NCI-H510A (cell line): ENCODE measurements at regions not wholly inside any gene's neighbourhood (a gene's known extent, or its start where the extent isn't known, plus 50 kb on each side); places are given as distances from the start of the nearest gene placed in this dataset.

Experiments used
- DNase-seq: peaks from one replicate; lab custom pipeline; 2025; lab: John Stamatoyannopoulos, UW

- DNase-seq: no peak
These were observed 274.1 kb downstream of the CLIC5 start for GRCh38 chr6:45741437-45742171.

GRCh38 chr6:45739058-45739457 lies 276.6 kb downstream of the CLIC5 start:
- no peak for DNase-seq

- no peak for DNase-seq
These were observed 277.6 kb downstream of the CLIC5 start for GRCh38 chr6:45738057-45738455.

- no peak for DNase-seq
These were observed 278.2 kb downstream of the CLIC5 start for GRCh38 chr6:45737331-45738056.

- DNase-seq: no peak
These were observed 279.5 kb downstream of the CLIC5 start for GRCh38 chr6:45736134-45736533.

GRCh38 chr6:45732731-45733130 lies 282.9 kb downstream of the CLIC5 start:
- DNase-seq: no peak

- no peak for DNase-seq
These were observed 285.4 kb downstream of the CLIC5 start for GRCh38 chr6:45730232-45730631.

- DNase-seq: no peak
These were observed 287.0 kb downstream of the CLIC5 start for GRCh38 chr6:45728674-45729073.

GRCh38 chr6:45727819-45728449 lies 287.7 kb downstream of the CLIC5 start:
- DNase-seq: peak; percentile 33

GRCh38 chr6:45727228-45727627 lies 288.4 kb downstream of the CLIC5 start:
- DNase-seq: no peak

GRCh38 chr6:45726444-45726843 lies 289.2 kb downstream of the CLIC5 start:
- DNase-seq: no peak

GRCh38 chr6:45724511-45724910 lies 291.1 kb downstream of the CLIC5 start:
- DNase-seq: no peak

GRCh38 chr6:45724027-45724426 lies 291.6 kb downstream of the CLIC5 start:
- no peak for DNase-seq

- DNase-seq: no peak
These were observed 292.8 kb downstream of the CLIC5 start for GRCh38 chr6:45722876-45723275.

- DNase-seq: no peak
These were observed 294.0 kb downstream of the CLIC5 start for GRCh38 chr6:45721665-45722064.

GRCh38 chr6:45718871-45719270 lies 296.8 kb downstream of the CLIC5 start:
- no peak for DNase-seq

- DNase-seq: no peak
These were observed 297.5 kb downstream of the CLIC5 start for GRCh38 chr6:45718131-45718530.

GRCh38 chr6:45717715-45718114 lies 297.9 kb downstream of the CLIC5 start:
- DNase-seq: no peak

GRCh38 chr6:45717027-45717426 lies 298.6 kb downstream of the CLIC5 start:
- no peak for DNase-seq

- DNase-seq: no peak
These were observed 300.2 kb downstream of the CLIC5 start for GRCh38 chr6:45715508-45715803.

GRCh38 chr6:45714741-45715507 lies 300.7 kb downstream of the CLIC5 start:
- DNase-seq: peak; percentile 39

- DNase-seq: no peak
These were observed 301.5 kb downstream of the CLIC5 start for GRCh38 chr6:45714006-45714730.
